ENCODE measurements at regions not wholly inside any gene's neighbourhood (a gene's known extent, or its start where the extent isn't known, plus 50 kb on each side); places are given as distances from the start of the nearest gene placed in this dataset.

GRCh38 chr10:29849886-29850285, 209.5 kb downstream of the JCAD start:
- no peaks in the 10 kb centered on the region for H3K79me2 ChIP-seq (ENCODE audit: control insufficient read depth, insufficient read depth, low read length)
- H3K9me3 ChIP-seq (replicated peaks; ENCODE audit: control insufficient read depth, insufficient read depth, low read depth, low read length) = no peaks in the 10 kb centered on the region
- in situ Hi-C loops (cut with MboI) (no loop called here), intact Hi-C loops (cut with micrococcal nuclease) (no loop called here)
- ChIA-PET CTCF (ENCODE audit: low intra/inter-chr PET ratio) (no interaction called here), POLR2A (interaction anchor here (0.7 to 1.0 kb wide), 2 partner anchors 8 to 24 kb away, joined by 3 read pairs; no protein-coding TSS in a partner anchor)
- no peak for ATAC-seq
- BruUV-seq (replicated peaks) = no TSS peak
- H4K20me1 ChIP-seq (replicated peaks; ENCODE audit: control insufficient read depth, insufficient read depth, low read length) = no peaks in the 10 kb centered on the region
- no peaks in the 10 kb centered on the region for H3K9me1 ChIP-seq (ENCODE audit: control insufficient read depth, insufficient read depth, low read length)
- no peaks in the 10 kb centered on the region for H3K27me3 ChIP-seq (ENCODE audit: control insufficient read depth in 2 of 2, insufficient read depth in 2 of 2, low read length in 2 of 2)
- no peak overlapping the region for H3K9ac ChIP-seq (ENCODE audit: insufficient read depth in 1 of 2, low read depth in 2 of 2, low read length in 2 of 2)
- no peak overlapping the region for H3K4me2 ChIP-seq (ENCODE audit: insufficient read depth, low read length)
- H3K36me3 ChIP-seq (ENCODE audit: control insufficient read depth, insufficient read depth, low read length) = no peaks in the 10 kb centered on the region
- H2AFZ ChIP-seq (ENCODE audit: low read depth, low read length) = no peak overlapping the region
- no peak overlapping the region for H3K4me3 ChIP-seq
- no peak for FAIRE-seq
- WGBS (ENCODE audit: insufficient coverage, low coverage, missing lambda C conversion rate) = 4% methylated on average over 2 of the region's 3 CpGs
- no peak overlapping the region for H3K27ac ChIP-seq (ENCODE audit: extremely low read depth, low read depth, low read length)
- TF ChIP-seq MITF (IDR thresholded peaks at IDR 0.05) (no peak), FOXK1 (CRISPR knock-in tag; IDR thresholded peaks at IDR 0.05; ENCODE audit: borderline replicate concordance) (no peak), MAFK (IDR thresholded peaks at IDR 0.05; ENCODE audit: low read length) (no peak), PKNOX1 (IDR thresholded peaks at IDR 0.05) (no peak), FOSL1 (tag; conservative IDR thresholded peaks at IDR 0.05) (no peak)
- DNase-seq (ENCODE audit: extremely low read depth in 1 of 4, low spot score in 3 of 4) = no peak
- H3K4me1 ChIP-seq (replicated peaks in 1 of 2; ENCODE audit: control insufficient read depth in 2 of 2, insufficient read depth in 2 of 2, low read length in 2 of 2) = no peaks in the 10 kb centered on the region

Measured in K562 (cell line).